ENCODE measurements at regions not wholly inside any gene's neighbourhood (a gene's known extent, or its start where the extent isn't known, plus 50 kb on each side); places are given as distances from the start of the nearest gene placed in this dataset.

GRCh38 chr12:72747111-72747849, 475.1 kb downstream of the TRHDE start:
- Histone ChIP-seq H2AFZ (ENCODE audit: low read length) (no peak overlapping the region), H3K18ac (ENCODE audit: extremely low read depth, low read length) (no peak overlapping the region), H3K9me3 (ENCODE audit: insufficient read depth in 2 of 2, low read depth in 1 of 2, low read length in 1 of 2) (no peaks in the 10 kb centered on the region; a peak in 1 of 4 replicates), H3K56ac (replicated peaks; ENCODE audit: insufficient read length, low read depth, low read length) (no peak overlapping the region), H4K8ac (ENCODE audit: extremely low read depth, insufficient read depth, low read length) (no peak overlapping the region), H3K4me1 (replicated peaks in 1 of 4; ENCODE audit: control insufficient read depth in 3 of 4, insufficient read depth in 4 of 4, low read length in 3 of 4) (no peaks in the 10 kb centered on the region), H3K23me2 (ENCODE audit: low read depth, low read length) (no peaks in the 10 kb centered on the region), H4K5ac (ENCODE audit: insufficient read length, low read depth, low read length) (no peak overlapping the region), H3K4me3 (ENCODE audit: extremely low read depth in 1 of 4, insufficient read depth in 2 of 4, low read depth in 3 of 4, low read length in 4 of 4) (no peak overlapping the region), H3K79me2 (ENCODE audit: control insufficient read depth in 1 of 2, insufficient read depth in 2 of 2, low read length in 2 of 2) (no peaks in the 10 kb centered on the region), H4K20me1 (replicated peaks in 1 of 2; ENCODE audit: control insufficient read depth in 1 of 2, insufficient read depth in 2 of 2, low read length in 2 of 2) (no peaks in the 10 kb centered on the region), H3K4me2 (ENCODE audit: insufficient read depth in 1 of 2, low read depth in 2 of 2, low read length in 2 of 2) (no peak overlapping the region), H3K14ac (ENCODE audit: insufficient read length) (no peak overlapping the region), H4K91ac (replicated peaks; ENCODE audit: insufficient read length, low read length) (no peak overlapping the region), H3K23ac (ENCODE audit: insufficient read length) (no peak overlapping the region), H3K9ac (replicated peaks in 1 of 4; ENCODE audit: extremely low read depth in 1 of 4, low read depth in 3 of 4, low read length in 3 of 4) (no peak overlapping the region), H2BK20ac (ENCODE audit: low read length) (peak overlapping the region; percentile 5; the same call in 1 of the 2 replicates), H2BK5ac (ENCODE audit: low read depth, low read length) (no peak overlapping the region), H2BK120ac (replicated peaks; ENCODE audit: low read depth, low read length) (no peak overlapping the region), H3K4ac (replicated peaks; ENCODE audit: insufficient read length, low read depth, low read length) (no peak overlapping the region), H2BK12ac (ENCODE audit: low read depth, low read length) (no peak overlapping the region), H3K27me3 (replicated peaks in 1 of 4; ENCODE audit: control insufficient read depth in 3 of 4, extremely low read depth in 1 of 4, insufficient read depth in 3 of 4, low read length in 3 of 4) (no peaks in the 10 kb centered on the region), H2AK5ac (ENCODE audit: low read depth, low read length) (no peak overlapping the region), H3K79me1 (ENCODE audit: low read depth, low read length) (no peaks in the 10 kb centered on the region), H3K36me3 (ENCODE audit: control insufficient read depth in 2 of 4, insufficient read depth in 4 of 4, low read length in 3 of 4) (no peaks in the 10 kb centered on the region), H2BK15ac (ENCODE audit: low read length) (no peak overlapping the region), H3K27ac (ENCODE audit: low read depth, low read length) (no peak overlapping the region)
- 85% methylated on average over 4 of the region's 4 CpGs; no CpG with 5 or more reads in 1 of the 2 experiments for WGBS, 2 experiments (ENCODE audit: extremely low coverage in 1 of 2, insufficient coverage in 1 of 2, insufficient read length in 1 of 2, insufficient replicate concordance in 2 of 2, low coverage in 1 of 2, low lambda C conversion rate in 2 of 2, missing lambda C conversion rate in 1 of 2)
- ChIA-PET CTCF (ENCODE audit: partially characterized antibody) (interaction anchor here (1.5 kb wide), 1 partner anchor 11 kb away, joined by 3 read pairs; no protein-coding TSS in a partner anchor), POLR2A (ENCODE audit: partially characterized antibody) (no interaction called here)
- DNase-seq (ENCODE audit: low read depth in 1 of 2, low spot score in 2 of 2): no peak
- FAIRE-seq: no peak
- TF ChIP-seq USF2 (IDR thresholded peaks at IDR 0.05; ENCODE audit: low read length) (no peak), RNF2 (IDR thresholded peaks at IDR 0.05; ENCODE audit: borderline replicate concordance, low read depth, low read length, missing control alignments, poor library complexity, severe bottlenecking) (no peak), FOSL1 (IDR thresholded peaks at IDR 0.05; ENCODE audit: insufficient read depth, low read depth, low read length) (no peak), SUZ12 (IDR thresholded peaks at IDR 0.05; ENCODE audit: low read length) (no peak), PHF8 (conservative IDR thresholded peaks at IDR 0.05; ENCODE audit: low read depth, low read length) (no peak), CHD2 (IDR thresholded peaks at IDR 0.05; ENCODE audit: low read length) (no peak), YY1 (IDR thresholded peaks at IDR 0.05; ENCODE audit: low read depth, low read length) (no peak), GTF2F1 (IDR thresholded peaks at IDR 0.05; ENCODE audit: borderline replicate concordance, low read depth, low read length) (no peak), NRF1 (IDR thresholded peaks at IDR 0.05; ENCODE audit: low read depth, low read length) (no peak), EZH2 (IDR thresholded peaks at IDR 0.05; ENCODE audit: low read depth, low read length, severe bottlenecking) (no peak), CEBPB (IDR thresholded peaks at IDR 0.05; ENCODE audit: low read depth, low read length) (no peak), CBX5 (IDR thresholded peaks at IDR 0.05; ENCODE audit: low read depth, low read length) (no peak)

All from H1 (cell line).